ENCODE measurements at regions not wholly inside any gene's neighbourhood (a gene's known extent, or its start where the extent isn't known, plus 50 kb on each side); places are given as distances from the start of the nearest gene placed in this dataset.

GRCh38 chr3:64918989-64919388 lies 231.2 kb upstream of the ADAMTS9 start (continued):
- TF ChIP-seq ZBTB33 (IDR thresholded peaks at IDR 0.05; ENCODE audit: extremely low read depth, insufficient replicate concordance, low read length) (no peak), EZH2 (IDR thresholded peaks at IDR 0.05) (no peak), ATF3 (IDR thresholded peaks at IDR 0.05) (no peak), TCF7L2 (IDR thresholded peaks at IDR 0.05; ENCODE audit: borderline replicate concordance, extremely low read depth, insufficient read depth, insufficient read length) (no peak), CEBPB (IDR thresholded peaks at IDR 0.05; ENCODE audit: low read depth) (no peak), ELF1 (IDR thresholded peaks at IDR 0.05; ENCODE audit: borderline replicate concordance, low read depth) (no peak), MAX (IDR thresholded peaks at IDR 0.05) (no peak), SIN3A (IDR thresholded peaks at IDR 0.05; ENCODE audit: low read depth) (no peak), CBX3 (IDR thresholded peaks at IDR 0.05; ENCODE audit: low read depth) (no peak), ZFX (IDR thresholded peaks at IDR 0.05) (no peak)

- DNase-seq (ENCODE audit: low read depth, low spot score): no peak
- no TSS peak for BruUV-seq (replicated peaks)
- no peak overlapping the region for H3K4me2 ChIP-seq (ENCODE audit: low read length)
- peaks cover 21% of the 10 kb centered on the region; the same call in 1 of the 2 replicates for H3K27me3 ChIP-seq (ENCODE audit: insufficient read depth, low read length)
- no peak overlapping the region for H3K27ac ChIP-seq (ENCODE audit: low read depth, low read length)
- H3K9ac ChIP-seq (ENCODE audit: low read length): no peak overlapping the region
- POLR2A ChIA-PET: no interaction called here
- H3K4me1 ChIP-seq (ENCODE audit: control insufficient read depth in 1 of 2, insufficient read depth in 2 of 2, low read length in 2 of 2): no peaks in the 10 kb centered on the region
- H2AFZ ChIP-seq (ENCODE audit: low read depth, low read length, poor library complexity, severe bottlenecking): no peak overlapping the region
- RAD21 ChIA-PET (ENCODE audit: low non-redundant PET in 1 of 2, low total read pairs in 2 of 2, uncharacterized antibody in 2 of 2, unreplicated experiment in 2 of 2): no interaction called here
- no peak overlapping the region for H3K4me3 ChIP-seq (replicated peaks in 1 of 2; ENCODE audit: low read depth in 1 of 2, low read length in 2 of 2)
- H3K79me2 ChIP-seq (ENCODE audit: insufficient read depth, low read length): no peaks in the 10 kb centered on the region
- no peaks in the 10 kb centered on the region for H3K9me2 ChIP-seq (ENCODE audit: insufficient read depth)
- H3K36me3 ChIP-seq (ENCODE audit: control insufficient read depth in 1 of 2, insufficient read depth in 2 of 2, low read length in 2 of 2): no peaks in the 10 kb centered on the region
- intact Hi-C loops (cut with micrococcal nuclease): no loop called here
- H4K20me1 ChIP-seq (ENCODE audit: insufficient read depth): no peaks in the 10 kb centered on the region
- no peak for ATAC-seq
- H3K9me3 ChIP-seq (ENCODE audit: control insufficient read depth in 1 of 2, insufficient read depth in 1 of 2, low read depth in 1 of 2, low read length in 2 of 2): no peaks in the 10 kb centered on the region
- CTCF ChIA-PET: no interaction called here
- TF ChIP-seq CBX3 (IDR thresholded peaks at IDR 0.05; ENCODE audit: low read depth): no peak
- no peak for TF ChIP-seq SIN3A (IDR thresholded peaks at IDR 0.05; ENCODE audit: low read depth)
- TF ChIP-seq FOSL1 (IDR thresholded peaks at IDR 0.05; ENCODE audit: low read depth): no peak
- TF ChIP-seq SRF (IDR thresholded peaks at IDR 0.05; ENCODE audit: low read depth): no peak
- no peak for TF ChIP-seq JUND (IDR thresholded peaks at IDR 0.05)
- no peak for TF ChIP-seq REST (IDR thresholded peaks at IDR 0.05; ENCODE audit: low read depth)
- TF ChIP-seq ATF3 (IDR thresholded peaks at IDR 0.05): no peak
- TF ChIP-seq POLR2AphosphoS5 (IDR thresholded peaks at IDR 0.05; ENCODE audit: low read depth, low read length): no peak
- TF ChIP-seq MAX (IDR thresholded peaks at IDR 0.05): no peak
- TF ChIP-seq CEBPB (IDR thresholded peaks at IDR 0.05; ENCODE audit: low read depth): no peak
- no peak for TF ChIP-seq CTCF (IDR thresholded peaks at IDR 0.05 in 2 of 3, conservative IDR thresholded peaks at IDR 0.05 in 1 of 3; ENCODE audit: borderline replicate concordance in 1 of 3, insufficient read depth in 1 of 3, low read depth in 2 of 3, low read length in 2 of 3)
- TF ChIP-seq ELF1 (IDR thresholded peaks at IDR 0.05; ENCODE audit: borderline replicate concordance, low read depth): no peak
Measured at GRCh38 chr3:64917914-64918453, 230.2 kb upstream of the ADAMTS9 start.
